ENCODE measurements at regions not wholly inside any gene's neighbourhood (a gene's known extent, or its start where the extent isn't known, plus 50 kb on each side); places are given as distances from the start of the nearest gene placed in this dataset.

DNA sequence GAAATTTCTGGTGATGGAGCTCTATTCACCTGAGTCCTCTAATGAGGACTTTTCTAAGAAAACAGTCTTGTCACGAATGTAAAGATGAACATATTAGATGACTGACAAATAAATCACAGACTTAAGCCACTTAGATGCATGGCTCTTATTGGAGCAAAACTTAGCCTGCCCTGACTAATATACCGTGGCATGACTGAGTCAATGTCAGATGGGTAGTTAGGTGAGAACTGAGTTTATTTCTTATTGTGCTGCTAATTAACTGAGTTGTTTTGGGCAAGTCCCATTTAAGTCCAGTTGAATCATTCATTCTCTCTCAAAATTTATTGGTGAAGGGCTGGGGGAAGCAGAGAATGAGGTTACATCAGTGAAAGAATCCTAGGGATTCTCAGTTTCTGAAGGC, 459.8 kb downstream of the MCTP2 start:
- H3K27me3 ChIP-seq (ENCODE audit: control insufficient read depth, insufficient read depth, low read length): no peaks in the 10 kb centered on the region
- no peak overlapping the region for H3K4me3 ChIP-seq (ENCODE audit: low read length)
- H3K9ac ChIP-seq (ENCODE audit: low read depth, low read length): no peak overlapping the region
- no peaks in the 10 kb centered on the region for H3K4me1 ChIP-seq (ENCODE audit: control insufficient read depth, insufficient read depth, low read length)
- H3K36me3 ChIP-seq (ENCODE audit: insufficient read depth, low read length): no peaks in the 10 kb centered on the region
- no peak overlapping the region for H3K4me2 ChIP-seq (ENCODE audit: low read length)
- H3K9me3 ChIP-seq (replicated peaks; ENCODE audit: low read length): no peaks in the 10 kb centered on the region

DNA sequence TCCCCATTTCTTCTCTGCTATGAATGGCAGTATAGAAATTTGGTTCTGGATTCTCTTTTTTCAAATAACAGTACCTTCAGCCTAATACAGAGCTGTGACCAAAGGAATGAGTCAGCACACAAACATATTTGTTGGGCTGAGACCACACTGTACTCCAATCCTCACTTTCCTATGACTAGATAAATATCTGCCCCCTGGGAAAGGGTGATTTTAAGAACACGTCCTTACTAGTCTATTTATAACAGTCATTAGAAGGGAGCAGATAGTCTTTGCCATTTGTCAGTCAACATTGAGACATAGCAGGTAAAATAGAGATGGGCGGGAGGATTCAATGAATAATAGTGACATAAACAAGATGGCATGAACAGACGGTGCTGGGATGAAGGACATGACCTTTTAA, 461.3 kb downstream of the MCTP2 start:
- no peak overlapping the region for H3K4me2 ChIP-seq (ENCODE audit: low read length)
- no peaks in the 10 kb centered on the region for H3K36me3 ChIP-seq (ENCODE audit: insufficient read depth, low read length)
- H3K9me3 ChIP-seq (replicated peaks; ENCODE audit: low read length): no peaks in the 10 kb centered on the region
- no peaks in the 10 kb centered on the region for H3K27me3 ChIP-seq (ENCODE audit: control insufficient read depth, insufficient read depth, low read length)
- no peaks in the 10 kb centered on the region for H3K4me1 ChIP-seq (ENCODE audit: control insufficient read depth, insufficient read depth, low read length)
- no peak overlapping the region for H3K4me3 ChIP-seq (ENCODE audit: low read length)
- H3K9ac ChIP-seq (ENCODE audit: low read depth, low read length): no peak overlapping the region

DNA sequence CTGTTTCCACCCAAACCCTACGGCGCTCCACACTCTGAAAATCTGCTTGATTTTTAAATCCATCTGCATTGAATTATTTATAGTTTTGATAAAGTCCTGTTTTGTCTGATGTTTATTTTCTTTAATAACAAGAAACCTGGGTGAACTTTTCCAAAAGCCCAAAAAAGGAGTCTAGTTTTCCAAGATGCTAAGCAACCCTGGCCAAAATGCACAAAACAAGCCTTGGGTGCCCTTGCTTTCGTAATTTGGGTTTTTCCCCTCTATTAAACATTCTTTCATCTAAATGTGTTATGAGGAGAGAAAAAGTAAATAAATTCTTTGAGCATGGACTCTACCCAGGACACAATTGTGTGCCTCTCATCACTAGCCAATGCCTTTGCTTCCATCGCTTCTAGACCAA, 468.9 kb downstream of the MCTP2 start:
- Histone ChIP-seq H3K4me3 (ENCODE audit: low read length) (no peak overlapping the region), H3K4me2 (ENCODE audit: low read length) (no peak overlapping the region), H3K9ac (ENCODE audit: low read depth, low read length) (no peak overlapping the region), H3K36me3 (ENCODE audit: insufficient read depth, low read length) (no peaks in the 10 kb centered on the region), H3K4me1 (ENCODE audit: control insufficient read depth, insufficient read depth, low read length) (no peaks in the 10 kb centered on the region), H3K27me3 (ENCODE audit: control insufficient read depth, insufficient read depth, low read length) (no peaks in the 10 kb centered on the region), H3K9me3 (replicated peaks; ENCODE audit: low read length) (no peaks in the 10 kb centered on the region)

DNA sequence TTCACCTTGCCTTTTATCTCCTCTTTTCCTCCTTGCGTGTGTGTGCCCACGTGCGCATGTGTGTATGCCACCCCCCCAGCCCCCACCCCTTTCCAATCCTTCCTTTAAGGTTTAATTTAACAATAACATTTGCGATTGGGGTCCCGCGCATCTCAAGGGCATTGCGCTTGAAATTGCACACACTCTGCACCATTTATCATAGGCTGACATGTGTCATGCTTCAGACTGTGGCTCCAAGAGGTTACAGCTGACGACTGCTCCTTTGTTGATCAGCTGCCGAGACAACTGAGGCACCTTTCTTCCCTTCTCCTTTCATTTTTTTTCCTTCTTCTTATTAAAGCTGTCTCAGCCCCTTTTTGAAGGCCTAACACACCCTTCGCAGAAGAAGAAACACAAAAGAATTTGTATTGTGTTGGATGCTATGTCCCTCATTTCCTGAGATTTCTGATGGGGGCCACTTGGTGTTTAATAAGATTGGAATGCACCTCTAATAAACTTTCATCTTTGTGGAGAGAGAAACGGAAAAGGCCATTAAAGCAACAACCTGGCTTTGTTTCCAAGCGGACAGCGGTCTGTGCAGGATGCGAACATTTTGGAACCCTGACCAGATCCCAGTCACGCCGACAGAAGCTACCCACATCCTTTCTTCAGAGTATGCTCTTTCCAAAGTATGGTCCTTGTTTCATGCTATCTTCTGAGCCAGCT, 470.1 kb downstream of the MCTP2 start:
- Histone ChIP-seq H3K9me3 (replicated peaks; ENCODE audit: low read length) (no peaks in the 10 kb centered on the region), H3K4me2 (ENCODE audit: low read length) (no peak overlapping the region), H3K4me1 (ENCODE audit: control insufficient read depth, insufficient read depth, low read length) (no peaks in the 10 kb centered on the region), H3K9ac (ENCODE audit: low read depth, low read length) (no peak overlapping the region), H3K4me3 (ENCODE audit: low read length) (no peak overlapping the region), H3K36me3 (ENCODE audit: insufficient read depth, low read length) (no peaks in the 10 kb centered on the region), H3K27me3 (ENCODE audit: control insufficient read depth, insufficient read depth, low read length) (no peaks in the 10 kb centered on the region)

DNA sequence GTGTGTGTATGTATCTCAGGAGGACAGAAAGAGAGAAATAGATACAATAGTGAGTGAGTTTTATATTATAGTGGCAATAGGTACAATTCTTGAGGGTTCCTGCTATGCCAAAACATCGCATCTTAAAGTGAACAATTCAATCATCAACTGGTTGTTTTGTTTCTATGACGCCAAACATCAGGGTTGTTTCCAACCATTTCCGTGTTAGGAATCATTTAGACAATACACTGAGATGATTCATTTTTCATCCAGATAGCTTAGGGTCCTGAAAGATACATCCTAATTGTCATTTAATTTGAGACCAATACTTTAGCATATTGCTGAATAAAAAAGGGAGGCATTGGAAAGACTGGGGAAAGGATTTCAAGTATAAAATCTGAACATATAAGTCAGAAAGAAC, 472.2 kb downstream of the MCTP2 start:
- H3K9me3 ChIP-seq (replicated peaks; ENCODE audit: low read length): peaks cover 4% of the 10 kb centered on the region
- no peaks in the 10 kb centered on the region for H3K27me3 ChIP-seq (ENCODE audit: control insufficient read depth, insufficient read depth, low read length)
- no peak overlapping the region for H3K9ac ChIP-seq (ENCODE audit: low read depth, low read length)
- H3K36me3 ChIP-seq (ENCODE audit: insufficient read depth, low read length): no peaks in the 10 kb centered on the region
- no peaks in the 10 kb centered on the region for H3K4me1 ChIP-seq (ENCODE audit: control insufficient read depth, insufficient read depth, low read length)
- no peak overlapping the region for H3K4me2 ChIP-seq (ENCODE audit: low read length)
- no peak overlapping the region for H3K4me3 ChIP-seq (ENCODE audit: low read length)

DNA sequence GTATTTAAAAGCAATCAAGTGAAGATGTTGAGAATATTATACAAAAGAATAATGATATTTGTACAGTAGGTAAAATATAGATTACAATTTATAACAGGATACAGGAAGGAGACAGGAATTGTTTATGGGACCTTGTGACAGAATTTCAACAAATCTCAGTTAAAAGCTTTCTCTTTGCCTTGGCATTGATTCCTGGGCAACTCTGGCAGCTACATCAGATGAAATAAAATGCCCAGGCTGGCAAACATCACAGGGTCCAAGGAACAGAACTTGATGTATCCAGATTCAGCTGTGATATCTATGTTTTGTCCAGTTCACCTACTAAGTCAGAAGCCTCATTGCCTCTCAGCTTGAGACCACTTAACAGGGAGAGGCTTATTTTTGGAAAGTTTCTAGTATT, 473.1 kb downstream of the MCTP2 start:
- no peak overlapping the region for H3K4me2 ChIP-seq (ENCODE audit: low read length)
- H3K4me1 ChIP-seq (ENCODE audit: control insufficient read depth, insufficient read depth, low read length): no peaks in the 10 kb centered on the region
- H3K4me3 ChIP-seq (ENCODE audit: low read length): no peak overlapping the region
- H3K36me3 ChIP-seq (ENCODE audit: insufficient read depth, low read length): no peaks in the 10 kb centered on the region
- no peak overlapping the region for H3K9ac ChIP-seq (ENCODE audit: low read depth, low read length)
- H3K9me3 ChIP-seq (replicated peaks; ENCODE audit: low read length): peaks cover 4% of the 10 kb centered on the region
- no peaks in the 10 kb centered on the region for H3K27me3 ChIP-seq (ENCODE audit: control insufficient read depth, insufficient read depth, low read length)

DNA sequence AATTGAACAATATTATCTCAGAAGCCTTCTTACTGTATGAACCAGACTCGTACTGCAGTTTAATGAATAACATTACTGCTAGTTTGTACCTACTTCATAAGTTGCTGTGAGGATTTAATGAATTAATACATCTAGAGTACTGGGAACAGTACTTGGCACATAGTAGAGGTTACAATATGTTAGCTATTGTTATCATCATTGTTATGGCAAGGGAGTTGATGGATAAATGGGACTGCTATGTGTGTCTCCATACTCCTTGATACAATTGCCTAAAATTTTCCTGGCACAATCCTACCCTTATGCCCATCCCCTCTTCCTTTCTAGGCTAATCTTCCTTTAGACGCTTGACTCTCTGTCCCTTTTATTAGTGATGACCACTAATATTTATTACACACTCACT, 473.6 kb downstream of the MCTP2 start:
- peaks cover 4% of the 10 kb centered on the region for H3K9me3 ChIP-seq (replicated peaks; ENCODE audit: low read length)
- H3K4me2 ChIP-seq (ENCODE audit: low read length): no peak overlapping the region
- H3K27me3 ChIP-seq (ENCODE audit: control insufficient read depth, insufficient read depth, low read length): no peaks in the 10 kb centered on the region
- H3K4me1 ChIP-seq (ENCODE audit: control insufficient read depth, insufficient read depth, low read length): no peaks in the 10 kb centered on the region
- no peak overlapping the region for H3K4me3 ChIP-seq (ENCODE audit: low read length)
- H3K36me3 ChIP-seq (ENCODE audit: insufficient read depth, low read length): no peaks in the 10 kb centered on the region
- no peak overlapping the region for H3K9ac ChIP-seq (ENCODE audit: low read depth, low read length)

DNA sequence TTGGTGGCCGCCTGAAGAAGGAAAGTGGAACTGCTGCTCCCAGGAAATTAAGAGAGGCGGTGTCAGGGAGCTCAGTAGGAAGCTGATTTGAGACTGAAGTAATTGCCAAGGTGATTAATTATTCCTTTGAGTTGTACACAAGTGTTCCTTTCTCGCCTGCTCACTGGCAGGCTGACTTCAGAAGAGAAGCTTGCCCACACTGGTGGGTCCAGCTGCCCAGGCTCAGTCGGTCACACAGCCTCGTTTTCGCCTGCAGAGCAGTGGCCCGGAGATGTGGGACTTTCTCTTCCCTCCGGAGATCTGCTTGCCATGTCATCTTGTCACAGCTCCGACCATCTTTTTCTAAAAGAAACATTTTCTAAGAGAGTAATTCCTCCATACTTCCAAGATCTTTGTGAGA, 478.0 kb downstream of the MCTP2 start:
- Histone ChIP-seq H3K4me2 (ENCODE audit: low read length) (no peak overlapping the region), H3K9ac (ENCODE audit: low read depth, low read length) (no peak overlapping the region), H3K9me3 (replicated peaks; ENCODE audit: low read length) (peaks cover 4% of the 10 kb centered on the region), H3K36me3 (ENCODE audit: insufficient read depth, low read length) (no peaks in the 10 kb centered on the region), H3K27me3 (ENCODE audit: control insufficient read depth, insufficient read depth, low read length) (no peaks in the 10 kb centered on the region), H3K4me1 (ENCODE audit: control insufficient read depth, insufficient read depth, low read length) (no peaks in the 10 kb centered on the region), H3K4me3 (ENCODE audit: low read length) (no peak overlapping the region)

DNA sequence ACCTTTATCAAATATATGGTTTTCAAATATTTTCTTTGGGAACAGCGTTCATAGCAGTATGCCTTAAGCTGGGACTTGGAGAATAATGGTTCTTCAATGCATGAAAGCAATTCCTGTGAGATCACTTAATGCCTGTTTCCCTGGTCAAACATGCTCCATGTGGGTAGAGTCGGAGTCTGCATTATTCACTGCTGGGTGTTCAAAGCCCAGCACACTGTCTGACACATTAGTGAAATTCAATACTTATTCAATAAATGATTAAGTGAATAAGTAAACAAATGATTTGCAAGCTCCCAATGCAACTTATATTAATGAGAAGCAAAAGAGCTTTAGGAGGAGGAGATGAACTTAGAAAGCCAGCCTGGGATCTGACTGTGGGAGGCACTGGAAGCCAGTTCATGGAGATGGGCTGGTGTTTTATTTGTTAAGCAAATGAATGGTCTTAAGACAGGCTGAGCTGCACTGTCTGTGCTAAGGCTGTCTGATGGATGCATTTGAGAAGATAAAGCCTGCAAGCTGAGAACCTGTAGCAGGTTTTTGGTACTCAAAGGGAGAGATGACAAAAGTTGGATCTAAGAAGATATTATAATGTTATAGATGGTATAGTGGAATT, 490.8 kb downstream of the MCTP2 start:
- Histone ChIP-seq H3K9me3 (replicated peaks; ENCODE audit: low read length) (no peaks in the 10 kb centered on the region), H3K4me1 (ENCODE audit: control insufficient read depth, insufficient read depth, low read length) (no peaks in the 10 kb centered on the region), H3K4me2 (ENCODE audit: low read length) (no peak overlapping the region), H3K9ac (ENCODE audit: low read depth, low read length) (no peak overlapping the region), H3K4me3 (ENCODE audit: low read length) (no peak overlapping the region), H3K36me3 (ENCODE audit: insufficient read depth, low read length) (no peaks in the 10 kb centered on the region), H3K27me3 (ENCODE audit: control insufficient read depth, insufficient read depth, low read length) (no peaks in the 10 kb centered on the region)

DNA sequence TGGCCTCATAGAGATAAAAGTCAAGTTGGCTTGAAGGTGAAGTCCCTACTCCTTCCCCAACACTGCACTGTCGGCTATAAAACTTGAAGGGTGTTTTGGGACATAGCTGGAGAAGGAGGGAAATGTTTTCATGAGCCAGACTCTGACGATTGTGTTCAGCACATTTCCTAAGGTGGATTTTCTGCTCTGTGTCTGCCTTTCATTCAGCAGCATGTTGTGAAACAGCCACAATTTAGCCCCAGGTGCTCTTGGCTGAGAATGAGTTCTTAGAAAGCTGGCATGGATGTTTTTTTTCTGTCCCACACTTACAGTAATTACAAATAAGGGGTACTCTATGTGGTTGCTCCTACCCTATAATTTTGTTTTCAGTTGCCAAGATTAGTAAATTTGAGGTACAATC, 492.4 kb downstream of the MCTP2 start:
- no peak overlapping the region for H3K4me2 ChIP-seq (ENCODE audit: low read length)
- H3K4me3 ChIP-seq (ENCODE audit: low read length): no peak overlapping the region
- no peaks in the 10 kb centered on the region for H3K9me3 ChIP-seq (replicated peaks; ENCODE audit: low read length)
- H3K9ac ChIP-seq (ENCODE audit: low read depth, low read length): no peak overlapping the region
- H3K27me3 ChIP-seq (ENCODE audit: control insufficient read depth, insufficient read depth, low read length): no peaks in the 10 kb centered on the region
- no peaks in the 10 kb centered on the region for H3K4me1 ChIP-seq (ENCODE audit: control insufficient read depth, insufficient read depth, low read length)
- no peaks in the 10 kb centered on the region for H3K36me3 ChIP-seq (ENCODE audit: insufficient read depth, low read length)

DNA sequence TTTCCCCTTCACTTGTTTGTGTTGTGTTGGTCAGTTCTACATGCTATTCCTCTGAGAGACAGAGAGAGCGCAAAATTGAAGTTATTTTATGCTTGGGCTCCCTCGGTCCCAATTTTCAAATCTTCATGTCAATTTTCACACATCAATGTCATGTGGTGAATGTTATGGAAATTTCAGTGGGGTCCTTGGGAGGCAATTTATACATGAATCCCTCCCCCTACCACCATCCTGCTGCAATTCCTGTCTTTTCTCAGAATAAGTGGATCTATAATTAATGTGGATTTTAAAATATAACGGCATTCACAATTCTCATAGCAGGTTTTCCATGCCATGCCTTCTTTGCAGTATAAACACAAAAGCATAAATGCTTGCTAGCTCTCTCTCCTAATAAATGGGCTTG, 499.9 kb downstream of the MCTP2 start:
- H3K4me2 ChIP-seq (ENCODE audit: low read length): no peak overlapping the region
- H3K27me3 ChIP-seq (ENCODE audit: control insufficient read depth, insufficient read depth, low read length): no peaks in the 10 kb centered on the region
- no peak overlapping the region for H3K4me3 ChIP-seq (ENCODE audit: low read length)
- no peaks in the 10 kb centered on the region for H3K4me1 ChIP-seq (ENCODE audit: control insufficient read depth, insufficient read depth, low read length)
- H3K9me3 ChIP-seq (replicated peaks; ENCODE audit: low read length): no peaks in the 10 kb centered on the region
- H3K9ac ChIP-seq (ENCODE audit: low read depth, low read length): no peak overlapping the region
- H3K36me3 ChIP-seq (ENCODE audit: insufficient read depth, low read length): no peaks in the 10 kb centered on the region

DNA sequence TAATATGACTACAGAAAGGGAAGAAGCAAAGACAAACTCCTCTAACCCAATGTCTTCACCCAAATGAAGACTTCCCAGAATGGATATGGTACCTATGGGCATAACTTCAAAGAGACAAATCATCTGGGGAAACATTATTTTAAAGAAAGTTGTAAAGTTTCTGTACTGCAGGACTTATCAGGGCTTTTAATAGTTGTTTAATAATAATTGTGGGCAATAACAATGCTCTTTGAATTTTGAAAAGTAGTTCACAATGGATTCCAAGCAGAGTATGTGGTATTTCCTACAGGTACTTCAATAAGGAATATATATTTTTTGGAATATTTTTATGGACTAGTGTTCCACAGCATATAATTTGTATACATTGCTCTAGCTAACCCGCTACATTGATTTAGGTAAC, 503.1 kb downstream of the MCTP2 start:
- Histone ChIP-seq H3K4me1 (ENCODE audit: control insufficient read depth, insufficient read depth, low read length) (no peaks in the 10 kb centered on the region), H3K27me3 (ENCODE audit: control insufficient read depth, insufficient read depth, low read length) (no peaks in the 10 kb centered on the region), H3K4me2 (ENCODE audit: low read length) (no peak overlapping the region), H3K9ac (ENCODE audit: low read depth, low read length) (no peak overlapping the region), H3K4me3 (ENCODE audit: low read length) (no peak overlapping the region), H3K9me3 (replicated peaks; ENCODE audit: low read length) (no peaks in the 10 kb centered on the region), H3K36me3 (ENCODE audit: insufficient read depth, low read length) (no peaks in the 10 kb centered on the region)
